ENCODE measurements at regions not wholly inside any gene's neighbourhood (a gene's known extent, or its start where the extent isn't known, plus 50 kb on each side); places are given as distances from the start of the nearest gene placed in this dataset.
"Not testable (repeated sequence)": the region's sequence is repeated elsewhere in the genome, so short reads cannot be mapped to it uniquely, and the experiment has no call there.

DNA sequence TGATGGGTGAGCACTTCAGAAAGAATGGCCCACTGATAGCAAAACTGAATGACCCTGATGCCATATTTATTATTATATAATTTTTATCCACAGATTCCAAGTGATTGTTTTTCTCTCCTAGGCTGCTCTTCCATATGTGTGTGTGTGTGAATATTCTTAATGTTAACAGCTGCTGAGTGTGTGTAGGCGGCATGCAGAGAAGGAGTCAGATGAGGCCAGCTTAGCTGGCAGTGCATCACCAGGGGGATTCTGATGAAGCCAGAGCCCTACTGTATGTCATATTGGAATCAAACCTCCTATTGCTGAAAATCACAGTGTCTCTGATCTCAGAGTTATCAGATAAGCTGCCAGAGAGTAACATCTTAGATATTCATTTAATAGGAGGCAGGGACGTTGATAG lies 177.1 kb downstream of the DMAC1 start:
- DNase-seq (ENCODE audit: low spot score): no peak

DNA sequence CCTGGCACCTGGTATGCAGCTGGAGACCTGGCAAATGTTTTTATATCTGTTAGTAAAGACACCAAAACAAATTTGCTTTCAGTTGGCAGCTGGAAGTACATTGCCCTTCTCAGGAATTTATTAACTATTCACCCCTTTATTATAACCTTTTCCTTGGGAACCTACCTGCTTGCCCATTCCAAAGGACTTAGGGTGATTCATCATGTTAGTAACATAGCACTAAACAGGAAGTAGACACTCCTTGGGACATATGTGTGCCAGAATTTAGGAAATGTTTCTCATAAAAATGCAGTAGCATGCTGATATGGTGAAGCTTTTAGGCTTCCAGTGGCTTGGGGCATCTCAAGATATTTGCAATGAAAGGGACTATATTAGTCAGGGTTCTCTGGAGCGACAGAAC lies 184.2 kb downstream of the DMAC1 start:
- no peak for DNase-seq (ENCODE audit: low spot score)

DNA sequence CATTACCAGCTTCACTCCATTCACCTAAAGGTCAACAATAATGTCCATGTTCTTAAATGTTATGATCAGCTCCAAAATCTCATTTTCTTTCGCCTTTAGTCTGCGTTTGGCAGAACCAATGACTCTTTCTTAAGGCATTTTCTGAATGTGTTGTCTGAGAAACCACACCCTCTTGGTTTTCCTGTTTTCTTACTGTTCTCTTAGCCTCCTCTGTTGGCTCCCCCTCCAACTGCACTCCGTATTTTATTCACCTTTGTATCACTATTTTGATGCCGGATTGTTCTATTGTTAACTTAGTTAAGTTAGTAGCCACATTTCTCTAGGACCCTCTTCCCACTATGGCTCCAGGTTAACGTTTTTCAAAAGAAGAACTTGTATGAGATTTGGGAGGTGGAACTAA lies 185.6 kb downstream of the DMAC1 start:
- no peak for DNase-seq (ENCODE audit: low spot score)

DNA sequence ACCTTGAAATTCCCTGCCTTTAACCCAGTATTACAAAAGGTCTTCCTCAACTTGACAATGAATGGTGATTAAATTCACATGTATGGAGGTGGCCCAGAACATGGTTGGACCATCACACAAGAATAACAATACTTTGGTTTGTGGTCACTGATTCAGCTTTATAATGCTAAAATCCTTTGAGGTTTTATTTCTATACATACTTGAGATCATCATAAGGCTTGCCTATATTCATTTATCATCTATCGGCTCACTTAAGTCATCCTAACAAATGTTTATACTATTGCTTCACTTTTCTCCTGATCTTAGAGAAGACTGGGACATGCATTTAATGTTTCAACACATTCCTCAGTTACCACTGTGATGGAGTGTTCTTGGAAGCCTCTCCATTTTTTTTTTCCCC lies 191.3 kb downstream of the DMAC1 start:
- DNase-seq (ENCODE audit: low spot score): no peak

DNA sequence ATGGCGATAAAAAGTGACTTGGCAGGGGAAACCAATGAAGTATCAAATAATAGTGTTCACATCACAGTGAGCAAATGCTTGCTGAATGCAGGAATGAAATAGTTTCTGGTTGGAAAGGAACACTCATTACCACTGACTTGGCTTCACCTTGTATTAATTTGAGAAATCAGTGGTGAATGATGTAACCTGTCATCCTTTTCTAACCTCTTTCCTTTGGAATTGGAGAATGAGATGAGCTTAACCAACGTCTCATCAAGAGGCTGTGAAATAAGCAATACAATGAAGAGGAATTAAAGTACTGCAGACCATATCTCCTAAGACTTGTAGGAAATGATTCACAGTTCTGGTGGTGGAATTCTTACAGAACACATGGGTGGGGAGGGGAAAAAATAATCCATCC lies 192.2 kb downstream of the DMAC1 start:
- DNase-seq (ENCODE audit: low spot score): no peak

DNA sequence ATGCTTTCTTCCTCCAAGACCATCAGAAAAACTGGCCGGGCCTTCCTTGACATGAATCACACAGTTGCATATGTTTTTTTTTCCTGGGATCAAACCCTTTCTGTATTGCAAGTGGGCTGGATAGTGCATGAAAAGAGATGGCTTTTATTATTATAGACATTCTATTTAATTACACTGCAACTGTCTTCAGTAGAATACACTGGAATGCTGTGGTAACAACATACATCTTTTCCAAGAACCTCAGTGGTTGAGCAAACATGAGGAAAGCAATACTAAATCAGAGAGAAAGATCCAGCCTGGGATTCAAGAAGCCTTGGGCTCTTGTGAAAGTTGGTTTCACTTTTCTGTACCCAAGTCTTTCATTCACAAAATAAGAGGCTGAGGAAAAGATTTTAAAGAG lies 193.0 kb downstream of the DMAC1 start:
- no peak for DNase-seq (ENCODE audit: low spot score)

DNA sequence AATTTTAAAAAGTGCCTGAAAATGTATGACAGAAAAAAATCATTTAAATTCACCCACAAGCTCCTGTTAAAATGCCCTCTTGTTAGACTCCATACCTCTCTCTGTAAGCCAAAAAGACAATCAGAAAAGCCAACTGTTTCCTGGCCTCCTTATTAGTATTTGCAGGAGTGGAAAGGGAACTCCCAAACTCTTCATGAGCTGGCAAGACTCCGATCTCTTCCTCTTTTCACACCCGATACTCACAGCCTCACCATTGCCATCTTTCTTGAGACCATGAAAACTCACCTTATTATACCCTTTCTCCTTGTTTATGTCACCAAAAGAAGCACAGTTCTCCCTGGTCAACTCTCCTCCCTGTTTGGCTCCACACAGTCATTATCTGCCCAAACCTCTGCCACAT lies 197.8 kb downstream of the DMAC1 start:
- DNase-seq (ENCODE audit: low spot score): no peak

DNA sequence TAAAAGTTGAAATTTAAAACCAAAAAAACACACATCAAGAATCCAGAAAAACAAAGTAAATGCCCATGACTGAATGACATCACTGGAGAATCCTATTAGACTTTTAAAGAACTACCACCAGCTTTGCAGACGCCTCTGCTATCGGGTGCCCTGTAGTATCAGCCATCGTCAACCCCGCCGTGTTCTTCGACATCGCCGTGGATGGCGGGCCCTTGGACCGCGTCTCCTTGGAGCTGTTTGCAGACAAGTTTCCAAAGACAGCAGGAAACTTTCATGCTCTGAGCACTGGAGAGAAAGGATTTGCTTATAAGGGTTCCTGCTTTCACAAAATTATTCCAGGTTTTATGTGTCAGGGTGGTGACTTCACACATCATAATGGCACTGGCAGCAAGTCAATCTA lies 201.9 kb downstream of the DMAC1 start:
- DNase-seq (ENCODE audit: low spot score): no peak

DNA sequence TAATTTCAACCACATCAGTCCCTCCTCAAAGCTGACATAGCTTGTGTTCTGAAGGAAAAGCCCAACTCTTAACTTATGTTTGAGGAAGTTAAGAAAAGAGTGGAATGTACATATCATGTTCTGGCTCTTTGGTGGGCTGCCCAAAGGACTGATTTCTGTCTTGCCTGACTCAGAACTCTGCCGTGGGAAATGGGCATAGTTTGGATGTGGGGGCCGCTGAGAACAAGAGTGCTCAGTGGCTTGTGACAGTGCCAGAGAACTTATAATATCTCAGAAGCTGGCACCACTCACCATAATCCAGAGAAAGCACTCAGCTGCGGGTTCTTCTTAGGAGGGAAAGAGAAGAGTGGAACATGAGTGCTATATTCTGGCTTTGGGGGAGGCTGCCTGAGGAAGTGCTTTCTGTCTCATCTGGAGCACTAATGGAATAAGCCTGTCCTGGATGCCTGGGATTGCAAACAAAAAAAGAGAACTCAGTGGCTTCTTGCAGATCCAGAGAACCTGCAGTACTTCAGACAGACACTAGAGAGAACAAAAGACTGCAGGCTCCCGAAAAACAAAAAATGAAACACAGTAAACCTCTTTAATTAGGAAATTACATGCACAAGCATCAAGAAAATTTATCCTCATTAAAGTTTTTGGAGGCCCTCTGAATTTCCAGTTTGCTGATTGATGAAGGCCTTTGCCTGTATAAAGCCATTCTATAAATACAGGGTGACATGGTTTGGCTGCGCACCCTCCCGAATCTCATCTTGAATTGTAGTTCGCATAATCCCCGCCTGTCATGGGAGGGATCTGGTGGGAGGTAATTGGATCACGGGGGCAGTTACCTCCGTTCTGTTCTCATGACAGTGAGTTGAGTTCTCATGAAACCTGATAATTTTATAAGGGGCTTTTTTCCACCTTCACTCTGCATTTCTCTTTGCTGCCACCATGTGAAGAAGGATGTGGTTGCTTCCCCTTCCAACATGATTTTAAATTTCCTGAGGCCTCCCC lies 207.0 kb downstream of the DMAC1 start:
- DNase-seq (ENCODE audit: low spot score): no peak

DNA sequence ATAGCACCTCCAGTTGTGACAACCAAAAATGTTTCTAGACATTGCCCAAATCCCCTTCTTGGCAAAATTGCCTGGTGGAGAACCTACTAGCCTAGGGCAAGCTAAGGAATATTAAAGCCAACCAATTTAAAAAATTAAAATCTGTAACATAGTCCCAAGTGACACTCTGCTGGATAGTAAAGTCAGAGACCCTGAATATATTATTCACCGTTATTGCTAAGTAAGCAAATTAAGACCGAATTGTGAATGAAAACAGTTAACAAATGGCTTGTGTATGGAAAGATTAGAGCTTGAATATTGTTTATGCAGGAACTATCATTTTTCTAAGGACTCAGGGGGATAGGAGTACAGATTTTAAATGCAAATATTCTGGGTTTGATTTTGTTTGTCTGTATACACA lies 208.1 kb downstream of the DMAC1 start:
- DNase-seq (ENCODE audit: low spot score): no peak

DNA sequence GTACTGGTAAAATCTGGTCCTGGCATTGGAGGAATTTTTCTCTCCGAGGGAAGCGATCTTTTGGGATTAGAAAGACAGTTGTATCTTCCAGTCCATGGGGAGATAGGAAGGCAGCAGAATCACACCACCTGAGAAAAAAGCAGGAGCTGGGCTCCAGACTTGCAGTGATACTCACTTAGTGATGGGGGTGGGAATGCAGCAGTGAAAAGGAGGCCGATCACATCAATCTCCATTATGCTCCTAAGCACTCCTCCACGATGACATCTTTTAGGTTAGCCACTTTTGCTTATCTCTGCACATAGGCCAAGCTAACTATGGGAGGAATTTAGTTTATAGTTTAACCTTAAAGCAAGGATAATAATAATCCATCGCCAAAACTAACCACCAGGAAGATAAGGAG lies 219.0 kb downstream of the DMAC1 start:
- DNase-seq (ENCODE audit: low spot score): no peak

DNA sequence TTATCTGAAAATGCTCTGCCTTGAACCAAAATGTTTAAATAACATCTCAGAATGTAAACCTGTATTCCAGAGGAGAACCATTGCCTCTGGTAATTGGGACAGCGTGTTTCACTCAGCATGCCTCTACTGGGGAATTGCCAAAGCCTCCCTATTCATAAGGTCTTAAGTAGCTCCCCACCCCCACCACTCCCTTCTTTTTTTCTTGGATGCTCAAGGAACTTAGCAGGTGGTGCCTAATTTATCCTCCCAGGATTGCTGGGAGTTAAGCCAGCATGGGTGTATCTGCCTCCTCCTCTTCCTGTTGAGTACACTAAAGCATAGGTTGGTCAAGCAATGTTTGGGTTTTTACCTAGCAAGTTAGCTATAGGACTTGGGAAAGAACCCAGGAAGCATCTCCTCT lies 220.2 kb downstream of the DMAC1 start:
- no peak for DNase-seq (ENCODE audit: low spot score)

DNA sequence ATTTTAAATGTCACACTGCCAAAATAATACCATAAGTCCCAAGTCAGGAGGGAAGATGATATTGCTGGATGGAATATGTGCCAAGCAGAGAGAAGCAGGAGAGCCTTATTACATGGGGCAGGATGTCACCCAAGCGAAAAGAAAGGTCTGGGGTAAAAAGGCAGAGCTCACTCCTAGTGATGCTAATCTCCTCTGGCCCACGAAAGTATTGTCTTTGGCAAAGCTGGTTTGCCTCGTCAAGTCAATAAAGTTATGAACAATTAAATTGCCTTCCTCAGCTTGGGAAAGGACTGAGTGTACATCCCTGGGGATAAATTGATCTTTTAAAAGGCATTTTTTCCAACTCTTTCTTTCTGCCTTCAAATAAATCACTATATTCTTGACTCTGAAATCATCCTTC lies 220.6 kb downstream of the DMAC1 start:
- DNase-seq (ENCODE audit: low spot score): no peak

DNA sequence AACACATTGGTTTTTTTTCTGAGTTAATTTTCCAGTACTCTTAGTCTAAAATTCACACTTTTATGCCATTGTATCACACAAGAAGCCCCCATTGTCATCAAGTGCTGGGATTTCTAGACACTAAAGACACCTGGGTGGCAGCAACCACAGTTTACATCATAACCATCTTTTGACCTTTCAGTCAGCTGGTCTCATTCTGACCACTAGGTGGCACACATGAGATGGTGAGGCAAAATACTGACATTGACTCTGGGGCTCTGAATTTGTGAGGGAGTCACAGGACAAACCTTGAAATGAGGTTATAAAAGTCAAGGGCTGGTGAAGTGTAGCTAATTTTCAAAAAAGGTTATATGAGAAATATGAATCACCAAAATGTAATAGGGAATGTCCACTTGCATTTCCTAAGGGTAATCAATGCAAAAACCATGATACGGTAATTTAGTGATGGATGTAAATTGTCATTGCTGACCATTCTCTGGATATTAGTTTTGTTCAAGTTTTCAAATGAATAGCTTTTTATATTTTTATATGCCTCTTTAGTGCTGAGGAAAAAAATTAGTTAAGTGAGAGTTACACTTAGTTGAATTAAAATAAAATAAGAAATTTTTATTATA lies 229.4 kb downstream of the DMAC1 start:
- peak; percentile 54 for DNase-seq (ENCODE audit: low spot score)

DNA sequence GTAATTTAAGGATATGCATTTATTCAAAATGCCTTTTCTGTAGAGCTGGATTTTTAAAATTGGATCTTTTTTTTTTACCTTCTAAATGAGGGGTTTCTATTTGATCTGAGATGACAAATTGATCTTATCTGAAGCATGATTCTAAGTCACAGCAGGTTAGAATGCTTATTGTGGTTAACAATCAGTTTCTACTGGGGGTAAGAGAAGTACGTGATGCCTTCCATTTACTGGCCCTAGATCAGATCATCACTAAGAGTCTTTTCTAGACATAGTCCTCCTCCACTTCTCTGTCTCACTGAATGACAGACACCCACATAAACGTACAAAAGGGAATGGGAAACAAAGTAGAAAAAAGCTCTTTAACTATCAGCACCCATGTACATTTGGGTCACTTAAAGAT lies 231.9 kb downstream of the DMAC1 start:
- DNase-seq (ENCODE audit: low spot score): no peak

DNA sequence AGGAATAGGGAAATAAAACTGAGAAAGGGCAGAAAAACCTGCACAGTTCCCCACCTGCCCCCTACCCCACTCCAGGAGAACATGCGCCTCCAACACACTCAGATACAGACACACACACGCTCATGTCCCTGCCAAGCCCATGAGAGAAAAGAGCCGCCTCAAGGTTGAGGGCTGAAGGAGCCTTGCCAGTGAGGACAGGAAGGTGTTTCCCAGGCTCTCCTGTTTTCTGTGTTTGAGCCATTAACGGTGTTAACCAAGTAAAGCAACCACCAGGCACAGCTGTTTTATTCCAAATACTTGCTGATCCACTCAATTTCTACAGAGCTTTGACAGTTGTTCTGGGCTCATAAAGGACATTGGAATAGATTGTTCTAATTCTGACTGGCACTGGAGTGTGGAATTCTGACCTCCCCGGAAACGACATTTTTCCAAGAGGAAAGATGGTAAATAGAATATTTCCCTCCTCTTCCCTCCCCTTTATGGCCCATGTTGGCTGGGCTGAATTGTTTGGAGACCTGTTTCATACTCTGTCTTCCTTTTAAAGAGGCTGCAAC lies 238.0 kb downstream of the DMAC1 start:
- DNase-seq (ENCODE audit: low spot score): no peak

DNA sequence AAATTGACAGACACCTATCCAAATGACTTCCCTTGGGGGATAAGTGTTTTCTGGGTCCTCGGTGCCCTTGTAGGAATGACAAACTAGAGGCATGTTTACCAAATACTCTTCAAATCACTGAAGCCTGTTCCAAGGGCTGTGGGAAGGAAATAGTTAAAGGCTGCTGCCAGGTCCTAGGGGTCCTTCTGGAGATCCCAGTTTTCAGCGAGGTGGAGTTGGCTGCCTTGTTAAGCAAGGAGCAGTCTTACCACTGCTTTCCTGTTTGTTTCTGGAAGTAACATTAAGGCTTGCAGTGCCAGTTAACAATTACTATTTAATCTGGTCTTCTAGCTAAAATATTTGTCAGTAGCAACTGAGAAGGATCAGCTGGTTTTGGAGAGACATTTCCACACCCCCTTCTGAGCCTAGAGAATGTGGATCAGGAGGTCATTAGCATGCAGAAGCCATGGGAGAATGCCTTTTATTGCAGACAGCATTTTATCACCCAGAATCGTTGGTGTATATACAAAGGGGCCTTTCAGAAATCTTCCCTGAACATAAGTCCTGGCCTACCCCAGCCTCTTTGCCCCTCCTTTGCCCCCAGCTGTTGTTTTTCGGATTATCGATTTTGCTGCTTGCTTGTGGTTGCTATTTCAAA lies 238.8 kb downstream of the DMAC1 start:
- DNase-seq (ENCODE audit: low spot score): no peak

DNA sequence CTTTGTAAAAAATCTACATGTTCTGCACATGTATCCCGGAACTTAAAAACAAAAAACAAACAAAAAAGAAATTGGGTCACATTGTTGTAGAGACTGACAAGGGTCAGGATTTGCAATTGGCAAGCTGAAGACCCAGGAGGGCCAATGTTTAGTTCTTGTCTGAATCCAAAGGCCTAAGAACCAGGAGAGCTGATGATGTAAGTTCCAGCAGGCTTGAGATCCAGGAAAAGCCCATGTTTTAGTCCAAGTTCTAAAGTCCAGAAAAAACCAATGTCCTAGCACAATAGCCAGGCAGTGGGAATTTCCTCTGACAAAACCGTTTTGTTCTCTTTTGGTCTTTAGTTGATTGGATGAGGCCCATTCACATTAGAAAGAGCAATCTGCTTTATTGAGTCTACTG lies 244.9 kb downstream of the DMAC1 start:
- DNase-seq (ENCODE audit: low spot score): no peak

DNA sequence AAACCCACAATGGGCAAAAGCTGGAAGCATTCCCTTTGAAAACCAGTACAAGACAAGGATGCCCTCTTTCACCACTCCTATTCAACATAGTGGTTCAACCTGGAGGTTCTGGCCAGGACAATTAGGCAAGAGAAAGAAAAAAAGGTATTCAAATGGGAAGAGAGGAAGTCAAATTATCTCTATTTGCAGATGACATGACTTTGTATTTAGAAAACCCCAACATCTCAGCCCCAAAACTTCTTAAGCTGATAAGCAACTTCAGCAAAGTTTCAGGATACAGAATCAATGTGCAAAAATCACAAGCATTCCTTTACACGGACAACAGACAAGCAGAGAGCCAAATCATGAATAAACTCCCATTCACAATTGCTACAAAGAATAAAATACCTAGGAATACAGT lies 246.9 kb downstream of the DMAC1 start:
- not testable (repeated sequence) for DNase-seq (ENCODE audit: low spot score)

DNA sequence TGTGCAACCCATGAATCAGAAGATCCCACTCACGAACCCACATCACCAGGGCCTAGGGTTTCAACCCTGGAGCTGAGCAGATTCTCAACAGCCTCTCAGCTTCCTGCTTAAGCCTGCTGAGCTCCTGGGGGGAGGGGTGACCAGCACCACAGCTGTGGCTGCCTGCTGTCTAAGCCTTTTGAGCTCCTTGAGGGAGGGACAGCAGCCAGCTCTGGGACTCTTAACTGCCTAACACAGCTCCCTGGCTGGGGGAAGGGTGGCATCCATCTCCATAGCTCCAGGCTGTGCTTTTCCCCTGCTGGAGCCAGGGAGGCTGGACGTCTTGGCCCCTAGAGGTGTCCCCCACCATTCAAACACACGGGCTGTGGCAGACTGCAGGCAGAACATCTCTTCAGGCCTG lies 250.3 kb downstream of the DMAC1 start:
- DNase-seq (ENCODE audit: low spot score): no peak

DNA sequence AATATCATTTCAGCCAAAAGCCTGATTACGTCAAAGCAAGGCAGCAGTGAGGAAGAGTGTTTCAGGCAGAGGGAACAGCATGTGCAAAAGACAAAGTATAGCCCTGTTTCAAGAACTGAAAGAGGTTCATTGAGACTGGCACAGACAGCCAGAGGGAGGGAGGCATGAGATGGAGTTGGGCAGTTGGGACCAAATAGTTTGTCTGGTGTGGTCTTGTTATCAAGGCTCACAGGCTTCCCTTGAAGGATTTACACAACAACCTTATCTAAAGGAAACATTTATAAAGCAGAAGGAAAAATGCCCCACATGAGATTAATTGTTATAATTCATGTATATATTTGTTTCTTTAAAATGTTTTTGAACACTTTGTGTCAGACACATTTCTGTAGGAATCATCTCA lies 253.3 kb downstream of the DMAC1 start:
- no peak for DNase-seq (ENCODE audit: low spot score)

DNA sequence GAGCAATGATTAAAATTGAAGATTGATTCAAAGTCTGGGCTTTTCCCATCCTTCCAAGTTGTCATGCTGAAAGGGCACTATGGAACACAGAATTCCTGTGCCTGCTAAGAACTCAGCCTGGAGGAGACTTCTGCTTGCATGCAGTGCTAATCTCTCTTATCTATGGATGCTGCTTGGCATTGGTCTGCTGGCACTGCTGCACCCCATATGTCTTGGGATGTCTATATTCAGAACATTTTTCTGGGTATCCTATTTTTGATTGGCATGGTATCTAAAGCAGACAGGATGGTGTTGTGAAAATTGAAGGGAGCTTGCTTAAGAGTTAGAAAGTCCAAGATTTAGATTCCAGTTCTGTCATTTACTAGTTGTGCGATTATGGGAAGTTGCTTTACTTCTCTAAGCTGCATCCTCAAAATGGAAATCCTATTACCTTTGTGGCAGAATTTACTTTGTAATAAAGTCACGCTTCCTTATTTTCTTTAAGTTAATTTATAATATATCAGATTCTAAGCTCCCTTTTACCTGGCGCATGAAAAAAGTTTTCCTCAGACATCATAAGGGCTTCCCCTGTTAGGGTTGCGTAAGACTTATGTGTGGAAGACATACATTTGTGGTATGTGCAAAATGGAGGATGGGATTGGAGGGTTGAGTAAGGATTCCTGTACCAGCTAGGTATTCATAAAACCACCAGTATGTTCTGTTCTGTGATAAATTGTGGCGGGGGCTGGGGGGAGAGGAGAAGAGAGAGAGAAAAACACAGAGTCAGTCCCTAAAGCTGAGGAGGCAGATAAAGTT lies 254.0 kb downstream of the DMAC1 start:
- DNase-seq (ENCODE audit: low spot score): no peak
